ENCODE measurements at regions not wholly inside any gene's neighbourhood (a gene's known extent, or its start where the extent isn't known, plus 50 kb on each side); places are given as distances from the start of the nearest gene placed in this dataset.
"Not testable (repeated sequence)": the region's sequence is repeated elsewhere in the genome, so short reads cannot be mapped to it uniquely, and the experiment has no call there.

- H3K9me3 ChIP-seq; H3K27ac ChIP-seq; H3K4me1 ChIP-seq; H3K4me3 ChIP-seq; intact Hi-C loops (cut with DNase I); DNase-seq; H3K27me3 ChIP-seq; H3K36me3 ChIP-seq: not testable (repeated sequence)
These were observed 80.6 kb upstream of the PLEKHG4B start for GRCh38 chr5:11392-11791.

DNA sequence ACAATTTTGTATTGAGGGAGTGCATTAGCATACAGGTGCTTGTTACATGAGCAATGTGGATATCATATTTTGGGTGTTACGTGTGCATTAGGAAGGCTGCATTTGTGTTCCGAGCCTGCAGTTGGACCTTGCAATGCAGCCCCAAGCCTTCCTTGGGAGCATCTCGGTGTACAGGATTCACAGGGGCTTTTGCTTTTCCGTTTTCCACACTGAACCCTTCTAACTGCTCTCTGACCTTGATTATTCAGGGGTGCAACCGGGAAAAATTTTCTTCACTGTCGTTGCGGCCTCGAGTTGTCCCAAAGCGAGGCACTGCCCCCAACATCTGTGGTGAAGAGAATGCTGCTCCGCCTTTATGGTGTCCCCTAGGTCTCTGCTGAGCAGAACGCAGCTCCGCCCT, 80.1 kb upstream of the PLEKHG4B start:
- no peak overlapping the region for H3K4me3 ChIP-seq
- TF ChIP-seq POLR2A (IDR thresholded peaks at IDR 0.05): no peak
- TF ChIP-seq, protein P1, sequence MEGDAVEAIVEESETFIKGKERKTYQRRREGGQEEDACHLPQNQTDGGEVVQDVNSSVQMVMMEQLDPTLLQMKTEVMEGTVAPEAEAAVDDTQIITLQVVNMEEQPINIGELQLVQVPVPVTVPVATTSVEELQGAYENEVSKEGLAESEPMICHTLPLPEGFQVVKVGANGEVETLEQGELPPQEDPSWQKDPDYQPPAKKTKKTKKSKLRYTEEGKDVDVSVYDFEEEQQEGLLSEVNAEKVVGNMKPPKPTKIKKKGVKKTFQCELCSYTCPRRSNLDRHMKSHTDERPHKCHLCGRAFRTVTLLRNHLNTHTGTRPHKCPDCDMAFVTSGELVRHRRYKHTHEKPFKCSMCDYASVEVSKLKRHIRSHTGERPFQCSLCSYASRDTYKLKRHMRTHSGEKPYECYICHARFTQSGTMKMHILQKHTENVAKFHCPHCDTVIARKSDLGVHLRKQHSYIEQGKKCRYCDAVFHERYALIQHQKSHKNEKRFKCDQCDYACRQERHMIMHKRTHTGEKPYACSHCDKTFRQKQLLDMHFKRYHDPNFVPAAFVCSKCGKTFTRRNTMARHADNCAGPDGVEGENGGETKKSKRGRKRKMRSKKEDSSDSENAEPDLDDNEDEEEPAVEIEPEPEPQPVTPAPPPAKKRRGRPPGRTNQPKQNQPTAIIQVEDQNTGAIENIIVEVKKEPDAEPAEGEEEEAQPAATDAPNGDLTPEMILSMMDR (IDR thresholded peaks at IDR 0.05): no peak
- intact Hi-C loops (cut with DNase I): no loop called here
- no peaks in the 10 kb centered on the region for H3K4me1 ChIP-seq
- H3K36me3 ChIP-seq: no peaks in the 10 kb centered on the region
- 78% methylated on average over 9 of the region's 12 CpGs; no CpG with 5 or more reads in 1 of the 2 donors for whole genome bisulfite sequencing, 2 donors
- no peak for DNase-seq
- no peak overlapping the region for H3K27ac ChIP-seq
- peaks cover 0 to 7% (median 0%) of the 10 kb centered on the region in 4 donors for H3K27me3 ChIP-seq
- no peaks in the 10 kb centered on the region for H3K9me3 ChIP-seq

DNA sequence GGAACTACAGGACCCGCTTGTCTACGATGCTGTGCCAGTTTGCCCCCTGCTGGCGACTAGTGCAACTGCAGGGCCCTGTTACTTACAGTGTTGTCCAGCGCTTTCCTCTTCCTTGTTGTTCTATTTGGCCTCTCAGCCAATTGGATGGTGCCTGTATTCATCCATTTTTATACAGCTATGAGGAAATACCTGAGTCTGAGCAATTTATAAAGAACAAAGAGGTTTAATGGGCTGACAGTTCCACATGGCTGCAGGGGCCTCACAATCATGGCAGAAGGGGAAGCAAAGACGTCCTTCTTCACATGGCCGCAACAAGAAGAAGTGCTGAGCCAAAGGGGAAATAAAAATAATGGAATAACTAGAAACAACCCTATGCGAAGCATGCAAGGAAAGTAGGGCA, 78.7 kb upstream of the PLEKHG4B start:
- DNase-seq: no peak
- WGBS, 2 donors: 67 to 77% methylated on average over 6 to 7 of the region's 7 CpGs

DNA sequence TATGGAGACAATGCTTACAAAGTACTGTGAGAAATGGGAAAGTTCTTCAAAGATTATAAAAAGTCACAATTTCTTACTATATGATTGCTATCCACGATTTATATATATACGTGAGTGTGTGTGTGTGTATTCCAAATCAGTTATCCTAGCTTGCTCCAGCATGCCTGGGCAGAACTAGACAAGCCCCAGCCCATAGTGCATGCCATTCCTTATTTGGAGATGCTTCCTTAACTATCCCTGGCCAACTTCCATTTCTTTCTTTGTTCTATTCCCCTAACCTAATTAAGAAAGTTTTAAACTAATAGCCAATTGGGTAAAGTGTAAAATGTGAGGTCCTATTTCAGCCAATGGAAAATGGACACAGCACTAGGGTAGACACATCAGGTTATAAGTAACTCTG, 77.3 kb upstream of the PLEKHG4B start:
- H3K4me1 ChIP-seq; H3K4me3 ChIP-seq; intact Hi-C loops (cut with DNase I); H3K9me3 ChIP-seq; H3K27ac ChIP-seq; DNase-seq; H3K36me3 ChIP-seq: not testable (repeated sequence)
- 44 to 52% methylated on average over 2 of the region's 2 CpGs for WGBS, 2 donors
- H3K27me3 ChIP-seq: peaks cover 0 to 12% (median 0%) of the 10 kb centered on the region in 4 donors

More for the DNA sequence above, 78.7 kb upstream of the PLEKHG4B start:
- no peak for TF ChIP-seq POLR2A (IDR thresholded peaks at IDR 0.05)
- TF ChIP-seq, protein P1 (IDR thresholded peaks at IDR 0.05): no peak
- Histone ChIP-seq H3K4me1 (no peaks in the 10 kb centered on the region), H3K27me3 (peaks cover 0 to 7% (median 0%) of the 10 kb centered on the region in 4 donors), H3K9me3 (no peaks in the 10 kb centered on the region), H3K4me3 (no peak overlapping the region), H3K27ac (no peak overlapping the region), H3K36me3 (no peaks in the 10 kb centered on the region)
- intact Hi-C loops (cut with DNase I): no loop called here

DNA sequence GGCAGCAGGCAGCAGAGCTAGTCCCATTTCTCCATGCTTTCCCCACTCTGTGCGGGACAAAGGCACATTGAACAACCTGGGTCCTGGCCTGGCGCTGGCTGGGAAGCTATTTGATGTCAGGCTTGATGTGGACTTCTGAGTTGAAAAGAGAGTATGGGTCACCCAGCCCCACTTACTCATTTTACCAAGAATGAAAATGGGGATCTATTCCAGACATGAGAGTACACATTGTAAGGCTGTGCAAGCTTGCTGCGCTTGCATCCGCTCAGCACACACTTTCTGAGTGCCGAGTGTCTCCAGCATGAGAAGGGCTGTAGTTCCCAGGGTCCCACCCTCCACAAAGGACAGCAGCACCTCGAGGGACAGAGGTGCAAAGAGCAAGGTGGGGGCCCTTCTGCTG, 71.7 kb upstream of the PLEKHG4B start:
- H3K27ac ChIP-seq; H3K4me1 ChIP-seq; DNase-seq; H3K4me3 ChIP-seq; intact Hi-C loops (cut with DNase I); H3K9me3 ChIP-seq; H3K36me3 ChIP-seq: not testable (repeated sequence)
- H3K27me3 ChIP-seq: peaks cover 0 to 41% (median 0%) of the 10 kb centered on the region in 4 donors
- WGBS, 2 donors: 70 to 80% methylated on average over 5 to 6 of the region's 6 CpGs

GRCh38 chr5:21654-22233, 70.2 kb upstream of the PLEKHG4B start:
- TF ChIP-seq, protein P1 (IDR thresholded peaks at IDR 0.05): peak in 3 of 6 experiments; percentile 4 to 29 (median 5)
- TF ChIP-seq POLR2A (IDR thresholded peaks at IDR 0.05): no peak
- Histone ChIP-seq H3K27me3 (peaks cover 0 to 34% (median 0%) of the 10 kb centered on the region in 4 donors), H3K36me3 (no peaks in the 10 kb centered on the region), H3K9me3 (no peaks in the 10 kb centered on the region), H3K27ac (no peak overlapping the region), H3K4me1 (no peaks in the 10 kb centered on the region), H3K4me3 (no peak overlapping the region)
- DNase-seq: no peak
- 24 to 41% methylated on average over 5 of the region's 5 CpGs for WGBS, 2 donors
- intact Hi-C loops (cut with DNase I): no loop called here

DNA sequence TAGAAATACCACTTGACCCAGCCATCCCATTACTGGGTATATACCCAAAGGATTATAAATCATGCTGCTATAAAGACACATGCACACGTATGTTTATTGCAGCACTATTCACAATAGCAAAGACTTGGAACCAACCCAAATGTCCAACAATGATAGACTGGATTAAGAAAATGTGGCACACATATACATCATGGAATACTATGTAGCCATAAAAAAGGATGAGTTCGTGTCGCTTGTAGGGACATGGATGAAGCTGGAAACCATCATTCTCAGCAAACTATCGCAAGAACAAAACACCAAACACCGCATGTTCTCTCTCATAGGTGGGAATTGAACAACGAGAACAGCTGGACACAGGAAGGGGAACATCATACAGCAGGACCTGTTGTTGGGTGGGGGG, 68.1 kb upstream of the PLEKHG4B start:
- H3K36me3 ChIP-seq; intact Hi-C loops (cut with DNase I); H3K27ac ChIP-seq; H3K9me3 ChIP-seq; H3K4me1 ChIP-seq; H3K4me3 ChIP-seq; DNase-seq: not testable (repeated sequence)
- H3K27me3 ChIP-seq: peaks cover 0 to 39% (median 0%) of the 10 kb centered on the region in 4 donors
- 67 to 76% methylated on average over 6 of the region's 6 CpGs for WGBS, 2 donors

DNA sequence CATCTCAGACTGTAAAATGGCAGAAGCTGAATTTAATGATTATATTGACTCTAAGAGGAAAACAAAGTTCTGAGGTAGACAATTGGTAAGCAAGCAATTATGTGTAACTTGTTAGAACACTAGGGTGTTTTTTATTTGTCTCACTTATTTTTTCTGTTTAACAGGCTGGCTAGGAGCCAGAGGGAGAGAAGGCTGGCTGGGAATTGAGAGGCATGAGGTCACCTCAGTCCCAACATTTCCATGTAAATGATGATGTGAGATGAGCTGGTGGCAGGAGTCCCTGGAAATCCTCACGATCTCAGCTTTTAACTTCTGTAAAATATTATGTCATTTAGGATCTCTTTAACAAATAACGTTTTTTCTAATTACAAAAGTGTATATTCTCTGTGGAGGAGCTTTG, 66.9 kb upstream of the PLEKHG4B start:
- H3K27me3 ChIP-seq: peaks cover 0 to 40% (median 0%) of the 10 kb centered on the region in 4 donors
- H3K36me3 ChIP-seq; H3K4me3 ChIP-seq; DNase-seq; H3K9me3 ChIP-seq; H3K4me1 ChIP-seq; H3K27ac ChIP-seq; intact Hi-C loops (cut with DNase I): not testable (repeated sequence)
- 24 to 36% methylated on average over 2 of the region's 2 CpGs for WGBS, 2 donors
